HG02840 (cell line): ENCODE measurements at regions not wholly inside any gene's neighbourhood (a gene's known extent, or its start where the extent isn't known, plus 50 kb on each side); places are given as distances from the start of the nearest gene placed in this dataset.
A peak's percentile ranks its signal among the peaks of the same experiment; 100 is the strongest.

Source experiments
- ATAC-seq: cut with Tn5 transposase; IDR thresholded peaks from one replicate; pipeline ENCODE4 v1.9.1; 2021; ENCODE audit warnings: mild to moderate bottlenecking, moderate library complexity, moderate number of reproducible peaks; ENCODE audit not compliant: unreplicated experiment, low FRiP score

DNA sequence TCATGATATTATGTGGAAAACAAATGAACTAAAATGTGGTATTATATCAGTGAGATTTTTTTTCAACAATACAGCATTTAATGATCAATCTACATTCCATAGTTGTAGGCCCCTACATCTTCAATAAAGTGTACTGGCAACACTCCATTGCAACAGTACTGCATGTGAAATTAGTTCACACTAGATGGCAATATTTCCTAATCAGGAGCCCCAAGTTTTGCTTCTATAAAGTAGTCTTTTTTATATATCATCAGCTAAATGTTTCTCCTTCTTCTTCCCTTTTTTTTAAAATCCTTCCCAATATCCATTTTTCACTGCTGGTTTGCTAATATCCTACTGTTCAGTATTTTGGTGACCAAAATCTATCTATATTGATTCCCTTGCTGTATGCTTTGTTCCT lies 528.3 kb upstream of the ATXN8OS start:
- no peak for ATAC-seq

DNA sequence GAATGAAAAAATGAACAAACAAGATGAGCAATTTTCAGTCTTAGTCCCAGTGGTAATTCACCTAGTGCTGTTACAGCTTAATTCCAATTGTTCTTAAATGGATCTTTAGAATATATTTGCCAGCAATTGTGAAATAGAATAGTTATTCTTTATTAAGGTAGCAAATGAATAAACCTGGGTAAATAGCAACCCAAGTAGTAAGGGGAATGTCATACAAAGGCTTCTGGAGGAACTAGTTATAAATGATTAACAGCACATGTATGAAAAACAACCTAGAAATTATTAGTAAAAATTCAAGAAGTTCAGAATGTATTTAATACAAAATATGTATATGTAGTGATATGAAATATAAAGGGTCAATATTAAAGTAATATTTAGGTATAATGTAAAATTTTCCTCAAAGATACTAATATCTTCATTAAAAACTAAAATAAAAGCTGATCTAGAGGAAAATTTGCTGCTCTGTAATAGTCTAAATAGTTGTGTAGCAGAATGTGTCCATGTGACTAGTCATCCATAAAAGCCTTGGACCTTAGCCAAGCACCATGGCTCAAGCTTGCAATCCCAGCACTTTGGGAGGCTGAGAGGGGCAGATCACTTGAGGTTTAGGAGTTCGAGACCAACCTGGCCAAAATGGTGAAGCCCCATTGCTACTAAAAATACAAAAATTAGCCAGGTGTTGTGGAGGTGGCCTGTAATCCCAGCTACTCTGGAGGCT lies 535.9 kb upstream of the ATXN8OS start:
- no peak for ATAC-seq

GRCh38 chr13:69567514-69567913 lies 540.1 kb upstream of the ATXN8OS start:
- no peak for ATAC-seq

DNA sequence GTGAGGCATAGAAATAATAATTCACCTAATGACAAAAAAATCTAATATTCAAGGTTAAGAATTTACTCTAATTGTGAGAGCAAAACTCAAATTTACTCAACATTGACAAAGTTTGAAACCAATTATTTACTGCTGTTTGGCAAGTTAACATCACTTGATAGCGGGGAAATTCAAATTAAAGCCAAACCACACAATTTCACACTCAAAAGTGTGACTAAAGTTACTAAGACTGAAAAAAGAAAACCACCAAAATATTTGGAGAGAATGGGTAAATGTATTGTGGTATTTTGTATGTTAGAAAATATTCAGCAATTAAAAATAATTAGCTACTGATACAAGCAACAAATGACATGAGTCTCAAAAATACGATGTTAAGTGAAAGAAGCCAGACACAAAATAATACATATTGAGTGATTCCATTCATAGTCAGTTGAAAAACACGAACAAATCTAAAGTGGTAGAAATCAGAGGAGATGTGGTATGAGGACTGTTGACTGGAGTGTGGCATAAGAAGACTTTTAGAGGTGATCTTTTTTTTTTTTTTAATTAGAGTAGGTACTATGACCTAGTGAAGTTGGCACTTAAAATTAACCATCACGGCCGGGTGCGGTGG lies 541.4 kb upstream of the ATXN8OS start:
- no peak for ATAC-seq

- peak; percentile 70 for ATAC-seq
These were observed 542.3 kb upstream of the ATXN8OS start for GRCh38 chr13:69565334-69565733.

DNA sequence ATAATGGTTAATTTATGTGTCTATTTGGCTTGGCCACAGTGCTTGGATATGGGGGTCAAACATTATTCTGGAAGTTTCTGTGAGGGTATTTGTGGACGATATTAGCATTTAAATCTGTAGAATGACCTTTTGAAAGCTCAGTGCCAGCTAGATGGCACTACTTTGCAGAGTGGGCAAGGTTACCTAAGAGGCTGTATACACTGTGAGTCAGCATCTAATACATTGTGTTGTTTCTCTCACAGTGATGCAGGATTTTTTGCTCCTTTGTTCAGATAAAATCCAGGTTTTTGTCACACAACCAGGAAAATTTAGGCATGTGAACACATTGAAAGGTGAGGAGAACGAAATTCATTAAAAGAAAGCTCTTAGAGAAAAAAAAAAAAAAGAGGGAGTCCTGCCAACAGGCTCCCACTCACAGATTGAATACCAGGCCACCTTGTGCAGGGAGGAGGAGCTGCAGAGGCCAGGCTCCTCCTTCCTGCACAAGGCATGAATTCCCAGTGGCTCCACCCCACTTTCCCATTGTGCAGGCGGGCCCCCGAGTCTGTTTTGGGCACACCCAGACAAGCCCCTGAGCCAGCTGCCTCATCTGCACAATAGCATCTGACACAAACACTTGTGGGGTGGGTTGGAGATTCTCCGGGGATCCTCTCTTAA lies 551.0 kb upstream of the ATXN8OS start:
- no peak for ATAC-seq

DNA sequence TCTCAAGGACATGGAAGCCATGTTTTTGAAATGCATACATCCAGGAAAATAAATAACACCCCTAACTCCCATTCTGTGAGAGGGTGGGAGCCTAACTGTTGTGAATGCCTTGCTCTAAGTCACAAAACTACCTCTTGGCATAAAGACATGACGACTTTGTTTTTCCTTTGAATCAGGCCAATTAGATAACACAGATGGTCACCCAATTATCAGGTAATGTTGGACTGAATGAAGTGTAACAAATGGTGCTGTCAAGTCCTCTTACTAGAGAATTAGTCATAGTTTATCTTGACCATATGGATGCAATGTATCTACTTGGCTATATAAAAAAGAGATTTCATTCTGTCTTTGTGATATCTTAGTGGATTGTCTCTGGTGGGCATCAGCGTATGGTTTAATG lies 553.6 kb upstream of the ATXN8OS start:
- ATAC-seq, result no peak

DNA sequence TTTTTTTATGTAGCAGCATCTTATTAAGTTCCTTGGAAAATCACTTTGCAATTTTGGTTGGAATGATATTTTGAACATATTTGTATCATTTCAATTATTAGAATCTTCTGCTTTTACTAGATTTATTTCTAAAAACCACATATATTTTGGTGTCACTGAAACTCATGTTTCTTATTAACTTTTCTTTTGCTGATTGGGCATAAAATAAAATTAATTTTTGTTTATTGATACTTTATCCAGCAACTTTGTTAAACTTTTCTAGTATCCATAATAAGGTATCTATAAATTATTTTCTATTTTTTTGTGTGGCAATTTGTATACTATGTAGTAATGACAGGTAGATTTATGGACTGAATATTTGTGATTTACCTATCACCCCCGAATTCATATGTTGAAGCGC lies 556.4 kb upstream of the ATXN8OS start:
- ATAC-seq, result no peak

GRCh38 chr13:69547780-69548179 lies 559.8 kb upstream of the ATXN8OS start:
- no peak for ATAC-seq

- no peak for ATAC-seq
These were observed 562.1 kb upstream of the ATXN8OS start for GRCh38 chr13:69545551-69545950.

DNA sequence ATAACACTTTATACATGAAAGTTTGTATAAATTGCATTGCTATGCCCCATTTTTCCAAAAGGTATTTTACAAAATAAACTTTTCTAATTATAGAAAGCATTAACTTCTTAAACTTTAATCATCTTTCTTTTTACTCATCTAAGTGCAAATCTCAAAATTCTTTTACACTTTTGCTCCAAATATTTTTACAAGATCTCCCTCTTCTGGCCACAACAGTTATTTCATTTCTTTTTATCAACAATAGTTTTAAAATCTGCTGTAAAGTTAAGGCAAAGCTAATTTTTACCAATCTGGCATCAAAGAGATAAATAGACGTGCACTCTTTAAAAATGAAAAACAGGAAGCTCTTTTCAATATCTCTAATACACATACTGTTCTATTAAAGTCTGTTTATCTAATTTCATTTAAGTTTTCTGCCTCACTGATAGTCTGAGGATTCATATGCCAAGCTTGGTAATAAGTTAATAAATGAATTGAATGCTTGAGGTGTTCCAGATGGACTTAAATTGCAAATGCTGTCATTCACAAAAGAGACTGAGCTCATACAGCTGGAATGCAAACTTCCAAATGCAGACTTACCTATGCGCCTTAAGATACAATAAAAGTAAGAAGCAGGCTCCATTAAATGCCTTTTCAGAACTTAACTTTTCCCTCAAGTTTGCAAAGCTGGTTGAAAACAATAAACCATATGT lies 583.0 kb upstream of the ATXN8OS start:
- ATAC-seq, result no peak

- ATAC-seq, result no peak
These were observed 610.6 kb upstream of the ATXN8OS start for GRCh38 chr13:69496981-69497380.

DNA sequence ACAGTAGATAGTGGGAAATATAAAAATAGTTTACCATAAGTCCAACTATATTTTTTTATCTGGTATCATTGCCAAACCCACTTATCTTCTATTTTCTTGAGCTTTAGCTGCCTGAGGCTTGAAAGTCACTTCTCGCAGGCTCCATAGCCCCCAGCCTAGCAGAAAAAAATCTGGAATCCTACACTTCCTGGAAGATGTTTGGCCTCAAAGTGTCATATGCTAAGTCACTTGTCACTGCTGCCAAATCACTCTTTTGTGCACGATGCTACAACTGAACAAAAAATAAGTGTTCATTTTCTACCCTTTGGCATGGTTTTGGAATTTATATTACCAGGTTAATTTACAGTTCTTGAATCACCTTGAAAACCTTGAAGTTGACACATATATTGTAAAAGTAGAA lies 612.5 kb upstream of the ATXN8OS start:
- ATAC-seq, result no peak

DNA sequence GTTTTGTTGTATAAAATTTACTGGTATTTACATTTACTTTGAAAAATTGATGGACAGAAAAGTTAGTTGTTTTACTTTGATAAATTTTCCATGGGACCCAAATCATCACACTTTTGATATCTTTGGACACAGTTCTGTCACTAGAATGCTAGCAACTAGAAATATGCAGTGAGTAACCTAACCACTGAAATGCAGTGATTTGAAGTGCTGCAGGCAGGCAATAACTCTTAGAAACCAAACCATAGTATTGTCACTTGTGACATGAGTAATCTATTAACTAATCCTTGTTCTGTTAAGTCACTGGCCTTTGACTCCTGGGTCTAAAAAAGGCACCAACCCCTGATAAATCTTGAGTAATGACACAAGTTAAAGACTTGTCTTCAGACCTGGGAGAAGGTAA lies 620.0 kb upstream of the ATXN8OS start:
- ATAC-seq, result no peak

GRCh38 chr13:69485991-69486592 lies 621.5 kb upstream of the ATXN8OS start:
- ATAC-seq, result no peak

DNA sequence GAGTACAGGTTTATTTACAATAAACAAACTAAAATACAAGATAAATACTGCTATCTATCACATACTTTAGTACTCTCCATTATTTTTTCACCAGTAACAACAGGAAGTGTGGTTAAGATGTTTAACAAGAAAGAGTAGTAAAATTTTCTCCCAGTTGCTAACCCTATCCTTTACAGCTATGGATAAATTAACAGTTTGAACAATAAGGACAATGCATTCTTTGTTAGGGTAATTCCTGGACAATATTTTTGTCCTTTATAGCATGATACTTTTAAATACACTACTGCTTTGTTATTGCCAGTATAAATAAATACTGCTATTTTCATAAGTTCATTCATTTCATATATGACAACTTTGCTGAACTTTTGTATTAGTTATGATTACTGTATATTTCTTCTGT lies 630.2 kb upstream of the ATXN8OS start:
- ATAC-seq, result no peak

DNA sequence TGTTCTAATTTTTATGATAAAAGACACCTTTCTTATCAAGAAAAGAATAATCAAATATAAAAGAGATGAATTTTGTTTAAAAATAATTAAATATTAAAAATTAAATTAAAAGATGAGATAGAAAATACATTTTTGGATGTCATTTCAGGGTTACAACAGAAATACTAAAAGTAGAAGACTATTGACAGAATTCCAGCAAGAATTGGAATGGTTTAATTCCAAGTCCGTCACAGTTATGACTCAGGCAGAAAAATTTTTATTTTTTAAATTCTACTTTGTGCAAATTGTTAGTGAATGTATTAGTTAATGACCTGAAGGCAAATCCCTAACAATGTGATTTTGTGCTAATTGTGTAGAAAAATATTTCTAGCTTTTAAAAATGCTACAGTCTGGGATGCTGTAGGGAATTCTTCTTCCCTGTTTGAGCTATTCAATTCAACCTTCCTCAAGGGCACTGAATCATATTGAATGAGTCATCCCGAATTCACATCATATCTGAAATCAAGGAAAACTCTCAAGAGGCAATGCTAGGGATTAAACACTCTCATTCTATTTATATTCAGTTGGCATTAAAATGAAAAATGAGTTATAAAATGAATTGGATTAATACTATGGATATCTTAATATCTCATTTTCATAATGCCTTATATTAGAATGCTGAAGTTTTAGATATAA lies 633.5 kb upstream of the ATXN8OS start:
- no peak for ATAC-seq

- no peak for ATAC-seq
These were observed 639.0 kb upstream of the ATXN8OS start for GRCh38 chr13:69468624-69469023.

DNA sequence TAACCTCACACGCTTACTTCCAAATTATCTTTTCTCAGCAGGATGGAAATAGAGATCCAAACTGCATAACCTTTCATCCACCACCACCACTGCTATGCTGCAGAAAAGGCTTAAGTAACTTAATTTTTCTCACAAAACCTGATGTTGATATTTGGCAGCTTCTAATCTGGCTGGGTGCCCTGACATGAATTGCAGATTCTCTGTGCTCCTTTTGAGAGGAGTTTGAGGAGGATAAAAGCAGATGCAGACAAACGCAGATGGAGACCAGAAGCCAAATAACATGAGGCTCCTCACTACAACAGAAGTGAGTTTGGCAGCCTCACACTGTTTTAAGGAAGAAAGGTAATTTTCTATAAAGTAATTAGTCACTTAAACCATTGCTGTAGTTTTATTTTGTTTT lies 646.2 kb upstream of the ATXN8OS start:
- ATAC-seq, result no peak

DNA sequence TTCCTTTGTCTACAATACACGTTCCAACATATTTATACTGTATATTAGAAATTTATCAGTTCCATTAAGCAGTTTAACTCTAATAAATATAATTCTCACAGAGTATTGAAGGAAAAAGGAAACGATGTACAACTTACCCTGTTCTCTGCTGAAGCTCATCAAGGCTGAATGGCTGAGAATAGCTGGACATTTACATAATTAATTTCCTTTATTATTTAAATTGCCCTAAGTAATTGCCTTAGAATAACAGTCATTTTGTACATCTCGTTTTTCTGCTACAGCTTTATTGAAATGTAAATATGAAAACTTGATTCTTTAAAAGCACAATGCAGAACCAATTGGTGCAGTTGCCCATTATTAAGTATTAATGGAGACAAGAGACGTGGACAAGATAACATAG lies 648.3 kb upstream of the ATXN8OS start:
- ATAC-seq, result no peak
